A549 (cell line): ENCODE measurements at regions not wholly inside any gene's neighbourhood (a gene's known extent, or its start where the extent isn't known, plus 50 kb on each side); places are given as distances from the start of the nearest gene placed in this dataset.
A peak's percentile ranks its signal among the peaks of the same experiment; 100 is the strongest.

Experiments
- ATAC-seq, 2 experiments: fragments of 200-7000 bp in 1 of 2; fragments of >200 bp in 1 of 2; cut with Nextera tagmentation in 1 of 2; cut with Tn5 transposase in 1 of 2; 3 replicates each; pipeline versions ENCODE4 v1.8.0 to v1.9.1; 2018 to 2020; ENCODE audit warnings: mild to moderate bottlenecking in 1 of 2, moderate library complexity in 1 of 2
- CTCF ChIA-PET: fragments of 300-600 bp; sonication (Branson Sonifier 250); formaldehyde crosslinking; extraction: SDS; loops from one replicate; lab custom pipeline; 2021; ENCODE audit warnings: antibody characterized with exemption, inconsistent platforms; lab: Yijun Ruan, JAX
- POLR2A ChIA-PET: fragments of 350-600 bp; formaldehyde crosslinking; extraction: SDS; loops from one replicate; lab custom pipeline; 2021; ENCODE audit warnings: antibody characterized with exemption, inconsistent platforms; lab: Yijun Ruan, JAX
- DNase-seq, 2 experiments: peaks; one replicate each; pipeline versions ENCODE4 v3.0.0 to v3.0.0-alpha.2; 2011 to 2016; ENCODE audit warnings: low read depth in 1 of 2, low spot score in 1 of 2
- FAIRE-seq: peaks from 2 replicates; lab custom pipeline; 2011; peaks lifted over from hg19 to GRCh38; lab: Jason Lieb, UNC
- H3K27ac ChIP-seq, 2 experiments: fragments of >200 bp; sonication (Bioruptor Twin); formaldehyde crosslinking; 3 replicates each; pipeline ENCODE4 v1.5.1; 2016 to 2017
- H3K4me1 ChIP-seq: fragments of >200 bp; sonication (Bioruptor Twin); formaldehyde crosslinking; 3 replicates; pipeline ENCODE4 v1.6.1; 2016
- H3K4me2 ChIP-seq: fragments of >200 bp; sonication (Bioruptor Twin); formaldehyde crosslinking; 3 replicates; pipeline ENCODE4 v1.6.1; 2016
- H3K4me3 ChIP-seq: fragments of >200 bp; sonication (Bioruptor Twin); formaldehyde crosslinking; 3 replicates; pipeline ENCODE4 v1.5.1; 2016
- H3K9me3 ChIP-seq: fragments of >200 bp; sonication (Bioruptor Twin); formaldehyde crosslinking; 3 replicates; pipeline ENCODE4 v1.6.1; 2016
- ATOH8 ChIP-seq: fragments of 250-450 bp; sonication (Bioruptor Pico); IDR thresholded peaks from 2 replicates; pipeline ENCODE4 v1.5.0; 2020; ENCODE audit warnings: low read depth, mild to moderate bottlenecking, moderate library complexity
- CBX2 ChIP-seq: fragments of 200-600 bp; sonication (generic); IDR thresholded peaks from 2 replicates; pipeline ENCODE4 v1.6.1; 2016; ENCODE audit warnings: low read depth, mild to moderate bottlenecking, borderline replicate concordance
- CHD4 ChIP-seq: fragments of 200-600 bp; sonication (generic); IDR thresholded peaks from 2 replicates; pipeline ENCODE4 v1.6.1; 2016; ENCODE audit warnings: antibody characterized with exemption, mild to moderate bottlenecking, borderline replicate concordance
- CTCF ChIP-seq: fragments of >200 bp; sonication (Bioruptor Twin); formaldehyde crosslinking; IDR thresholded peaks from 3 replicates; pipeline ENCODE4 v1.5.1; 2016
- EHMT2 ChIP-seq: fragments of 200-600 bp; sonication (generic); IDR thresholded peaks from 2 replicates; pipeline ENCODE4 v1.6.1; 2016; ENCODE audit warnings: antibody characterized with exemption, low read depth, mild to moderate bottlenecking, moderate library complexity
- ELK1 ChIP-seq: fragments of 150-350 bp; IDR thresholded peaks from 2 replicates; pipeline ENCODE4 v1.6.1; 2014; ENCODE audit warnings: low read depth, mild to moderate bottlenecking, low read length
- EP300 ChIP-seq, 2 experiments: fragments of >200 bp; sonication (Bioruptor Twin); formaldehyde crosslinking; IDR thresholded peaks; 2 replicates in 1 of 2; 3 replicates in 1 of 2; pipeline ENCODE4 v1.6.1; 2016 to 2017
- FOSB ChIP-seq: fragments of 250-450 bp; sonication (Bioruptor Pico); IDR thresholded peaks from 2 replicates; pipeline ENCODE4 v1.5.0; 2020; ENCODE audit warnings: mild to moderate bottlenecking, moderate library complexity
- FOSL2 ChIP-seq, 2 experiments: fragments of 450-650 bp in 1 of 2; fragments of >200 bp in 1 of 2; sonication (Bioruptor Twin) in 1 of 2; formaldehyde crosslinking; IDR thresholded peaks; 2 replicates each; pipeline versions ENCODE4 v1.5.0 to v1.6.1; 2016 to 2020; ENCODE audit warnings: mild to moderate bottlenecking in 1 of 2, moderate library complexity in 1 of 2
- HEYL ChIP-seq: fragments of 250-450 bp; sonication (Bioruptor Pico); IDR thresholded peaks from 2 replicates; pipeline ENCODE4 v1.8.0; 2021; ENCODE audit warnings: mild to moderate bottlenecking, moderate library complexity
- HOXB5 ChIP-seq: fragments of 250-450 bp; sonication (Bioruptor Pico); IDR thresholded peaks from 2 replicates; pipeline ENCODE4 v1.5.0; 2020; ENCODE audit warnings: mild to moderate bottlenecking, moderate library complexity
- JUNB ChIP-seq: fragments of >200 bp; sonication (Bioruptor Twin); formaldehyde crosslinking; IDR thresholded peaks from 2 replicates; pipeline ENCODE4 v1.6.1; 2016
- MAX ChIP-seq: IDR thresholded peaks from 2 replicates; pipeline ENCODE4 v1.6.1; 2012
- MAZ ChIP-seq: fragments of 150-350 bp; IDR thresholded peaks from 2 replicates; pipeline ENCODE4 v1.6.1; 2014; ENCODE audit warnings: antibody characterized with exemption, low read depth, low read length, borderline replicate concordance
- PBX3 ChIP-seq: IDR thresholded peaks from 2 replicates; pipeline ENCODE4 v1.6.1; 2012
- POLR2A ChIP-seq: IDR thresholded peaks from 2 replicates; pipeline ENCODE4 v1.6.1; 2012; ENCODE audit warnings: mild to moderate bottlenecking, low read length
- RFX5 ChIP-seq: fragments of 450-650 bp; IDR thresholded peaks from 2 replicates; pipeline ENCODE4 v1.7.1; 2014; ENCODE audit warnings: antibody characterized with exemption, mild to moderate bottlenecking, moderate library complexity
- RNF2 ChIP-seq: fragments of 200-600 bp; sonication (generic); IDR thresholded peaks from 2 replicates; pipeline ENCODE4 v1.6.1; 2016; ENCODE audit warnings: low read depth, mild to moderate bottlenecking, antibody characterized with exemption, moderate library complexity, borderline replicate concordance
- SMC3 ChIP-seq: fragments of >200 bp; sonication (Bioruptor Twin); formaldehyde crosslinking; IDR thresholded peaks from 3 replicates; pipeline ENCODE4 v1.6.1; 2018; ENCODE audit warnings: inconsistent platforms
- TP53 ChIP-seq: fragments of 250-450 bp; sonication (Bioruptor Pico); IDR thresholded peaks from 2 replicates; pipeline ENCODE4 v1.5.0; 2021; ENCODE audit warnings: mild to moderate bottlenecking, moderate library complexity
- ZNF302 ChIP-seq: fragments of 250-450 bp; sonication (Bioruptor Pico); IDR thresholded peaks from 2 replicates; pipeline ENCODE4 v1.9.0; 2021; ENCODE audit warnings: inconsistent platforms, mild to moderate bottlenecking, moderate library complexity
- WGBS: methylation state at CpG from one replicate; pipeline ENCODE4 v1.1.6; 2017; ENCODE audit errors: missing lambda C conversion rate; 5-methylcytosine and 5-hydroxymethylcytosine counted together

GRCh38 chr11:135073870-135074269 lies 661.8 kb upstream of the B3GAT1 start:
- WGBS: 20% methylated on average over 4 of the region's 5 CpGs
- DNase-seq (no peak), ATAC-seq (no peak), FAIRE-seq (no peak)
- ChIA-PET CTCF (no interaction called here), POLR2A (no interaction called here)
- H3K4me1 ChIP-seq: no peaks in the 10 kb centered on the region
- no peaks in the 10 kb centered on the region for H3K9me3 ChIP-seq
- no peak overlapping the region for H3K4me3 ChIP-seq
- no peak overlapping the region for H3K4me2 ChIP-seq
- no peak overlapping the region for H3K27ac ChIP-seq
- TF ChIP-seq CHD4: no peak
- no peak for TF ChIP-seq CTCF
- no peak for TF ChIP-seq RFX5
- TF ChIP-seq, all 56 proteins: peak for 0

- DNase-seq (no peak), ATAC-seq (no peak), FAIRE-seq (no peak)
- H3K9me3 ChIP-seq: no peaks in the 10 kb centered on the region
- ChIA-PET POLR2A (no interaction called here), CTCF (no interaction called here)
- WGBS: 10% methylated on average over 5 of the region's 7 CpGs
- H3K4me1 ChIP-seq: no peaks in the 10 kb centered on the region
- H3K4me3 ChIP-seq: no peak overlapping the region
- TF ChIP-seq FOSL2 (IDR thresholded peaks at IDR 0.05) (no peak), FOSL2 (CRISPR knock-in tag; IDR thresholded peaks at IDR 0.05) (no peak), JUNB (no peak), EHMT2 (no peak), RNF2 (no peak), RFX5 (no peak), HEYL (CRISPR knock-in tag) (no peak), POLR2A (no peak), CBX2 (no peak)
- no peak overlapping the region for H3K27ac ChIP-seq
- no peak overlapping the region for H3K4me2 ChIP-seq
Observed at GRCh38 chr11:135073381-135073780, 661.3 kb upstream of the B3GAT1 start.

- H3K4me2 ChIP-seq: no peak overlapping the region
- FAIRE-seq (no peak), ATAC-seq (no peak), DNase-seq (peak in 1 of 2 experiments; percentile 1)
- TF ChIP-seq HOXB5 (CRISPR knock-in tag) (no peak), ATOH8 (CRISPR knock-in tag) (no peak)
- ChIA-PET POLR2A (no interaction called here), CTCF (interaction anchor here (1.4 kb wide), 1 partner anchor 201 kb away, joined by 4 read pairs; no protein-coding TSS in a partner anchor)
- no peaks in the 10 kb centered on the region for H3K4me1 ChIP-seq
- H3K9me3 ChIP-seq: no peaks in the 10 kb centered on the region
- H3K27ac ChIP-seq: no peak overlapping the region
- H3K4me3 ChIP-seq: no peak overlapping the region
- 0% methylated on average over 4 of the region's 4 CpGs for WGBS
Observed at GRCh38 chr11:135069890-135070289, 657.8 kb upstream of the B3GAT1 start.

GRCh38 chr11:135069063-135069462 lies 657.0 kb upstream of the B3GAT1 start:
- Histone ChIP-seq H3K4me3 (no peak overlapping the region), H3K27ac (no peak overlapping the region), H3K4me2 (no peak overlapping the region), H3K4me1 (no peaks in the 10 kb centered on the region), H3K9me3 (no peaks in the 10 kb centered on the region)
- ChIA-PET POLR2A (no interaction called here), CTCF (interaction anchor here (1.4 kb wide), 1 partner anchor 200 kb away, joined by 4 read pairs; no protein-coding TSS in a partner anchor)
- ATAC-seq: no peak
- WGBS: 69% methylated on average over 11 of the region's 11 CpGs
- no peak for DNase-seq
- no peak for TF ChIP-seq EP300 (IDR thresholded peaks at IDR 0.05)
- no peak for FAIRE-seq

GRCh38 chr11:135062994-135063393 lies 651.0 kb upstream of the B3GAT1 start:
- FAIRE-seq: no peak
- ChIA-PET POLR2A (no interaction called here), CTCF (no interaction called here)
- no peaks in the 10 kb centered on the region for H3K4me1 ChIP-seq
- no peak overlapping the region for H3K4me3 ChIP-seq
- no peak overlapping the region for H3K27ac ChIP-seq
- no peak for DNase-seq
- H3K9me3 ChIP-seq: no peaks in the 10 kb centered on the region
- no peak for ATAC-seq
- H3K4me2 ChIP-seq: no peak overlapping the region
- WGBS: 2% methylated on average over 5 of the region's 5 CpGs
- TF ChIP-seq CTCF (no peak), TP53 (no peak), SMC3 (no peak), MAZ (no peak), PBX3 (no peak), MAX (no peak), ELK1 (no peak), FOSB (CRISPR knock-in tag) (no peak), ZNF302 (CRISPR knock-in tag) (no peak)
